ENCODE measurements at regions not wholly inside any gene's neighbourhood (a gene's known extent, or its start where the extent isn't known, plus 50 kb on each side); places are given as distances from the start of the nearest gene placed in this dataset.
"Not testable (repeated sequence)": the region's sequence is repeated elsewhere in the genome, so short reads cannot be mapped to it uniquely, and the experiment has no call there.

DNA sequence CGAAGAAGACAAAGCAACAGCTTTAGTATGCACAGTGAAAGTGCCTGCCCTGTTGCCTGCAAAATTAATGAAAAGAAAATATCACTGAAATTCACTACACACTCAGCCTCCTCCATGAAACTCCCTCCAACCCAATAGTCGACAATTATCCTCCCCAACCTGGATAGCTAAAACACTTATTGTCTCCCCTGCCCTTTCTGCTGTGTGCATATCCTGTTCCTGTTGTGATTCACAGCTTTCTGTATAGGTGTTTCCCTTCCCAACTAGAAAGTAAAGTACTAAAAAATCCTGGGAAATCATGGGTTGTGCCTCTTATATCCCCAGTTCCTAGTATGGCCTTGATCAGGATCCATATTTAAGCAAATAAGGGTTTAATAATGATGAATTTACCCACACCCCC, 412.1 kb downstream of the LTN1 start:
- TF ChIP-seq, protein P1, sequence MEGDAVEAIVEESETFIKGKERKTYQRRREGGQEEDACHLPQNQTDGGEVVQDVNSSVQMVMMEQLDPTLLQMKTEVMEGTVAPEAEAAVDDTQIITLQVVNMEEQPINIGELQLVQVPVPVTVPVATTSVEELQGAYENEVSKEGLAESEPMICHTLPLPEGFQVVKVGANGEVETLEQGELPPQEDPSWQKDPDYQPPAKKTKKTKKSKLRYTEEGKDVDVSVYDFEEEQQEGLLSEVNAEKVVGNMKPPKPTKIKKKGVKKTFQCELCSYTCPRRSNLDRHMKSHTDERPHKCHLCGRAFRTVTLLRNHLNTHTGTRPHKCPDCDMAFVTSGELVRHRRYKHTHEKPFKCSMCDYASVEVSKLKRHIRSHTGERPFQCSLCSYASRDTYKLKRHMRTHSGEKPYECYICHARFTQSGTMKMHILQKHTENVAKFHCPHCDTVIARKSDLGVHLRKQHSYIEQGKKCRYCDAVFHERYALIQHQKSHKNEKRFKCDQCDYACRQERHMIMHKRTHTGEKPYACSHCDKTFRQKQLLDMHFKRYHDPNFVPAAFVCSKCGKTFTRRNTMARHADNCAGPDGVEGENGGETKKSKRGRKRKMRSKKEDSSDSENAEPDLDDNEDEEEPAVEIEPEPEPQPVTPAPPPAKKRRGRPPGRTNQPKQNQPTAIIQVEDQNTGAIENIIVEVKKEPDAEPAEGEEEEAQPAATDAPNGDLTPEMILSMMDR (IDR thresholded peaks at IDR 0.05; ENCODE audit: insufficient read depth, low read length), result no peak
- no peak for DNase-seq (ENCODE audit: low read depth)

DNA sequence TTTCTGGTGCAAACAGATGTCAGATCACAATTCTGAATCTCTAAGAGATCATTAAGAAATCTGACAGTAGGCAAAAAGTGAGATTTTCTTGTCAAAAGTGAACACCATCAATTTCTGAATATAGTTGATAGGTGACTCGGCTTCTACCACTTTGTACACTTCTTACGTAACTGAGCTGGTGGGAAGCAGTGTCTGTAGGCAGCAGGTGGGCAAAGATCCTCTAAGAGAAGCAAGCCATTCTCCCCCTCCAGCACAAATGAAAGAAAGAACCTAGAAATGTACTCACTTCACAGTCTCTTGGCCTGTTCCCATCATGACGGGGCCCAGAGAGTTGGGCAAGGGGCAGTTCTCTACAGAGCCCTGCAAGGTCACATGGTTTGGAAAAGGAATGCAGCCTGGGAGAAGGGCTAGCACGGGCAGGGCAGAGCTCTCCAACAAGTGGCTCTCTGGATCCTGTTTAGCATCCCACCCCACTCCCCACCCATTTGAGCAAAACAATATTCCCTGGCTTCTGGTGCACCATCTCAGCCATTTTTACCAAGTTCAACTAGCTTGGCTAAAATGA, 412.6 kb downstream of the LTN1 start:
- TF ChIP-seq, protein P1 (IDR thresholded peaks at IDR 0.05; ENCODE audit: insufficient read depth, low read length), result no peak
- DNase-seq (ENCODE audit: low read depth), result no peak
- H3K4me3 ChIP-seq (ENCODE audit: low read depth, low read length), result no peak overlapping the region

More for the DNA sequence above, 412.1 kb downstream of the LTN1 start:
- H3K4me3 ChIP-seq (ENCODE audit: low read depth, low read length), result no peak overlapping the region

DNA sequence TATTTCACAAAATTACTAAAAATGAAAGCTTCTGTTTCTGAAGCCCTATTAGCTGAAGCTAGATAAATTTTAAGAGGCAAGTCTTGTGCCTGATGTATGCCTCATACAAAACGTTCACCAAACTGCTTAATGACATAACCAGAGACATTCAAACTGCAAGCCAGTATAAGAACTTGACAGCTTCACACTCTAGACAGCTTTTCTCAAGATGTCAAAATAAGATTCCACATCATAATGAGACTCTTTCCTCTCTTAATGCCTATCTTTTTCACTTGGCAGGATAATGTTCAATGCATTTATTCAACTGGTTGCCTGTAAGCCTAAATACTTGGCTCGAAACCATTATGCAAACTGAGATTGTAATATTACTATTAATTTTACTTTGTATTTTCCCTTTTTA, 424.0 kb downstream of the LTN1 start:
- TF ChIP-seq, protein P1 (IDR thresholded peaks at IDR 0.05; ENCODE audit: insufficient read depth, low read length), result no peak
- no peak for DNase-seq (ENCODE audit: low read depth)

DNA sequence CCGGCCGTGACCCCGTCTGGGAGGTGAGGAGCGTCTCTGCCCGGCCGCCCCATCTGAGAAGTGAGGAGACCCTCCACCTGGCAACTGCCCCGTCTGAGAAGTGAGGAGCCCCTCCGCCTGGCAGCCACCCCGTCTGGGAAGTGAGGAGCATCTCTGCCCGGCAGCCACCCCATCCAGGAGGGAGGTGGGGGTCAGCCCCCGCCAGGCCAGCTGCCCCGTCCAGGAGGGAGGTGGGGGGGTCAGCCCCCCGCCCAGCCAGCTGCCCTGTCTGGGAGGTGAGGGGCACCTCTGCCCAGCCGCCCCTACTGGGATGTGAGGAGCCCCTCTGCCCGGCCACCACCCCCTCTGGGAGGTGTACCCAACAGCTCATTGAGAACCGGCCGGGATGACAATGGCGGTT, 428.7 kb downstream of the LTN1 start:
- not testable (repeated sequence) for DNase-seq (ENCODE audit: low read depth); H3K4me3 ChIP-seq (ENCODE audit: low read depth, low read length)

More for the DNA sequence above, 424.0 kb downstream of the LTN1 start:
- no peak overlapping the region for H3K4me3 ChIP-seq (ENCODE audit: low read depth, low read length)

DNA sequence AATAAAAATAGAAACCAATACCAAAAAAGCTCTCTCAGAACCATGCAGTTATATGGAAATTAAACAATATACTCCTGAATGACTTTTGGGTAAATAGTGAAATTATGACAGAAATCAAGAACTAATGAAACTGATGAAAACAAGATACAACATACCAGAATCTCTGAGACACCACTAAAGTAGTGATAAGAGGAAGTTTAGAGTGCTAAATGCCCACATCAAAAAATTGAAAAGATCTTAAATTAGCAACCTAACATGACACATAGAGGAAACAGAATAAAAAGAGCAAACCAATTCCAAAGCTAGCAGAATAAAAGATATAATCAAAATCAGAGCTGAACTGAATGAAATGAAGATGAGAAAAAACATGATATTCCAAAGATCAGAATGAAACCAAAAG, 430.9 kb downstream of the LTN1 start:
- no peak for DNase-seq (ENCODE audit: low read depth)
- TF ChIP-seq, protein P1 (IDR thresholded peaks at IDR 0.05; ENCODE audit: insufficient read depth, low read length), result no peak
- no peak overlapping the region for H3K4me3 ChIP-seq (ENCODE audit: low read depth, low read length)

DNA sequence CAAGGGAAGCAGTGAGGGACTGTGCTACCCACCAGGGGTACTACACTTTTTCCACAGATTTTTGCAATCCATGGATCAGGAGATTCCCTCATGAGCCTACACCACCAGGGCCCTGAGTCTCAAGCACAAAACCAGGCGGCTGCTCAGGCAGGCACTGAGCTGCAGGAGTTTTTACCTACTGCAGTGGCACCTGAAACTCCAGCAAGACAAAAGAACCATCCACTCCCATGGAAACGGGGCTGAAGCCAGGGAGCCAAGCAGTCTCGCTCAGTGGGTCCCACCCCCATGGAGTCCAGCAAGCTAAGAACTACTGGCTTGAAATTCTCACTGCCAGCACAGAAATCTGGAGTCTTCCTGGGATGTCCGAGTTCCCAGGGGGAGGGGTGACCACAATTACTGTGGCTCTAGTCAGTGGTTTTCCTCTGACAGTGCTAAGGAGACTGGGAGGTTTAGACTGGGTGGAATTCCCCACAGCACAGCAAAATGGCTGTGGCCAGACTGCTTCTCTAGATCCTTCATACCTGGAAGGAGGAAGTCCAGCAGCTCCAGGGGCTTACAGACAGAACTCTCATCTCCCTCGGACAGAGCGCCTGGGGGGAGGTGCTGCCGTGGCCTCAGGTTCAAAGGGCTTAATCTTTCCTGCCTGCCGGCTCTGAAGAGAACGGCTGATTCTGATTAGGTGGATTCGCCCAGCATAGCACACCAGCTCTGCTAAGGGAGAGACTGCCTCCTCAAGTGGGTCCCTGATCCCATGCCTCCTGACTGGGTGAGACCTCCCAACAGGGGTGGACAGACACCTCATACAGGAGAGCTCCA, 437.8 kb downstream of the LTN1 start:
- H3K4me3 ChIP-seq (ENCODE audit: low read depth, low read length), result no peak overlapping the region
- TF ChIP-seq, protein P1 (IDR thresholded peaks at IDR 0.05; ENCODE audit: insufficient read depth, low read length), result no peak
- no peak for DNase-seq (ENCODE audit: low read depth)

DNA sequence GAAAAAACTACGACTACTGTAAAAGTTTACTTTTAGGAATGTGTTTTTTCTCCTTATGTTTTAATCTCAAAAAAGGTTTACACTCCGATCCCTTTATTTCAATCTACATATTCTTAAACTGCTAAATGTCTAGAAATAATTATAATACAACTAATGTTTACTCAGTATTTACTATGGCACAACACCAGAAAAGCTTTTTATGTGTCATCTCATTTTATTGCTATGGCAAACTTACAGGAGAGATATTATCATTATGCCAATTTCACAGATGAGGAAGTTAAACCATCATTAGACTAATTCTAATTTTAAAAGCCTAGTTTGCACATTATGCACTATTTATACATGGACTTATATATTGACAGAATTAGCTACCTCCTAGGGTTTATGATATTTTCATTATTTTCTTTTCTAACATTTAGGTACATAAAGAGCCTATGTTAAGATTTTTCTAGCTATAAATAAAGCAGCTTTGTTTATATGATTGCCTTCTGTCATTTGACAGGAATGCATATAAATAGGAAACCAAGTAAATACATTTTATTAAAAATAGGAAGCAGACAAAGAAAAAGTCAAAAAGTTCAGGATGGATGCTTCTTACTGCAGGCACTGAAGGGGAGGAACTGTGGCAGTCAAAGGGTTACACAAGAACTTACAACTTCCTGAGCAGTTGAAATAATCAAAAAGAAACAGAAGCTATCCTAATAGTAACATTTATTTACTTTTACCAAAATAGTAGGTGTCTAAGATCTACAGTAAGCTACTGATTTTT, 442.4 kb downstream of the LTN1 start:
- DNase-seq (ENCODE audit: low read depth), result no peak
- TF ChIP-seq, protein P1 (IDR thresholded peaks at IDR 0.05; ENCODE audit: insufficient read depth, low read length), result no peak
- no peak overlapping the region for H3K4me3 ChIP-seq (ENCODE audit: low read depth, low read length)
